GM12891 (cell line): ENCODE measurements at regions not wholly inside any gene's neighbourhood (a gene's known extent, or its start where the extent isn't known, plus 50 kb on each side); places are given as distances from the start of the nearest gene placed in this dataset.

ENCODE experiments used
- PAX5 ChIP-seq: IDR thresholded peaks from 2 replicates; pipeline ENCODE4 v1.6.1; 2011; ENCODE audit warnings: low read length, moderate library complexity, mild to moderate bottlenecking; ENCODE audit not compliant: insufficient read depth, severe bottlenecking
- POLR2A ChIP-seq: IDR thresholded peaks from 2 replicates; pipeline ENCODE4 v1.6.1; 2011; ENCODE audit warnings: low read depth, low read length, control low read depth
- POLR2AphosphoS5 ChIP-seq: IDR thresholded peaks from 2 replicates; pipeline ENCODE4 v1.6.1; 2011; ENCODE audit warnings: low read depth, low read length, control low read depth
- POU2F2 ChIP-seq: IDR thresholded peaks from 2 replicates; pipeline ENCODE4 v1.6.1; 2011; ENCODE audit warnings: low read depth, mild to moderate bottlenecking, control low read depth, low read length, moderate library complexity
- SPI1 ChIP-seq: IDR thresholded peaks from 2 replicates; pipeline ENCODE4 v1.6.1; 2011; ENCODE audit warnings: low read depth, low read length, control low read depth
- TAF1 ChIP-seq: IDR thresholded peaks from 2 replicates; pipeline ENCODE4 v1.6.1; 2011; ENCODE audit warnings: low read depth, low read length, control low read depth

DNA sequence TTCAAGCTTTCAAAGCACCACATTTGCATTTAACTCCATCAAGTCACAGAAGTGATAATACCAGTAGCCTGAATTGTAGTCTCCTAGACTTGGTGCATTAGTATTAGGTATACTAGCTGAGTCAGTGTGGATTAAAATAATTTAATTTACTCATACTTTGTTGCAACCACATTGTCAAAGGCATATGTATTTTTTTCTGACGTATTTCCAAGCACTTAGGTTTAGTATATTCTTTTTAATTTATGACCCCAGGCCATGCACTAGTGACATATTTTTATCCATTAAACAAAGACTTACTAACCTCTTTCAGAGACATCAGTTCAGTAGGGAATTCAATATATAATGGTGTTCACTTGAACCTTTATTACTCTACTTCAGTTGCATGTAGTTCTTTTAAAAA, 1894.5 kb downstream of the NCAM2 start:
- TF ChIP-seq POLR2A (no peak), POLR2AphosphoS5 (no peak), TAF1 (no peak), POU2F2 (no peak), SPI1 (no peak), PAX5 (no peak)
